ENCODE measurements at regions not wholly inside any gene's neighbourhood (a gene's known extent, or its start where the extent isn't known, plus 50 kb on each side); places are given as distances from the start of the nearest gene placed in this dataset.

DNA sequence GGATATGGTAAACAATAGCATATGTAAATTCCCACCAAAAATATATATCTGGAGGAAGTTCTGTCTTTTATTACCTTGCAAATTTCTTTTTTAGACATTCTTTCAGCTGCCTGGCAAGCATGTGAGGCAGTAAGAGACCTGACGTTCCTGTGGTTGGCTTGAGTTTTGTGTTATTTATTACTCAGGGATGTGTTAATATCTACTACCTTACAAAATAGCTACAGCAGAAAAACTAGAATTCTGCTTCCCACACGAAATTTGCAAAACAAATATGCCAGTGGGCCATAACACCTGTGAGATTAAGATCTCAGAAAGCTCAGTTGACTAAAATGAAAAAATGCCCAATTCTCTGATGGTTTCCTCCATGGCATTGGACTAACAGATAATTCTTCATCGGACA is 274.2 kb downstream of the TMEM167A start:
- POLR2A ChIA-PET = no interaction called here

DNA sequence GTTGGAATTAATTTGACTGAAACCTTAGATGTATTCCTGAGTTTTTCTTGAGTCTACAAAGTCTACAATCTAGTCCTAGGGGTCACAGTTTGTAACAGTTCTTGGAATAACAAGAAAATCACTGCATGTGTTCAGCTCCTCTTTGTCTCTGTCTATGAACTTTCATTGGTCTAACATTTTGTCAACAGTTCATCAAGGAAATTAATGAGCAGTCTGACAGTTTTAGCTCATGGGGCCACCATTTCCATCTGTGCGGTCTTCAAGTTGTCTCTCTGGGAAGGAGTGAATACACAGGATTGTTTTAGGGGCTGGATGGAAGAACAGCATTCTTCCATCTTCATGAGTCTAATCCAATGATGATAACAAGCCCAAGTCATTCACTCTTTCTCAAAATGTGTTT is 276.4 kb downstream of the TMEM167A start:
- CTCF ChIA-PET = no interaction called here
- Mint-ChIP-seq H3K4me3 (no peak overlapping the region), H3K4me1 (ENCODE audit: low read depth) (no peaks in the 10 kb centered on the region), H3K36me3 (ENCODE audit: low read depth) (no peaks in the 10 kb centered on the region), H3K9me3 (no peaks in the 10 kb centered on the region), H3K27me3 (no peaks in the 10 kb centered on the region), H3K27ac (no peak overlapping the region)
- no peak for DNase-seq
- TF ChIP-seq, protein P1, sequence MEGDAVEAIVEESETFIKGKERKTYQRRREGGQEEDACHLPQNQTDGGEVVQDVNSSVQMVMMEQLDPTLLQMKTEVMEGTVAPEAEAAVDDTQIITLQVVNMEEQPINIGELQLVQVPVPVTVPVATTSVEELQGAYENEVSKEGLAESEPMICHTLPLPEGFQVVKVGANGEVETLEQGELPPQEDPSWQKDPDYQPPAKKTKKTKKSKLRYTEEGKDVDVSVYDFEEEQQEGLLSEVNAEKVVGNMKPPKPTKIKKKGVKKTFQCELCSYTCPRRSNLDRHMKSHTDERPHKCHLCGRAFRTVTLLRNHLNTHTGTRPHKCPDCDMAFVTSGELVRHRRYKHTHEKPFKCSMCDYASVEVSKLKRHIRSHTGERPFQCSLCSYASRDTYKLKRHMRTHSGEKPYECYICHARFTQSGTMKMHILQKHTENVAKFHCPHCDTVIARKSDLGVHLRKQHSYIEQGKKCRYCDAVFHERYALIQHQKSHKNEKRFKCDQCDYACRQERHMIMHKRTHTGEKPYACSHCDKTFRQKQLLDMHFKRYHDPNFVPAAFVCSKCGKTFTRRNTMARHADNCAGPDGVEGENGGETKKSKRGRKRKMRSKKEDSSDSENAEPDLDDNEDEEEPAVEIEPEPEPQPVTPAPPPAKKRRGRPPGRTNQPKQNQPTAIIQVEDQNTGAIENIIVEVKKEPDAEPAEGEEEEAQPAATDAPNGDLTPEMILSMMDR (IDR thresholded peaks at IDR 0.05) = no peak
- intact Hi-C loops (cut with micrococcal nuclease) = no loop called here
- ATAC-seq = no peak
- POLR2A ChIA-PET = no interaction called here

More for the DNA sequence above, 274.2 kb downstream of the TMEM167A start:
- no peak for DNase-seq
- H3K27me3 Mint-ChIP-seq = no peaks in the 10 kb centered on the region
- TF ChIP-seq, protein P1 (IDR thresholded peaks at IDR 0.05) = no peak
- H3K4me3 Mint-ChIP-seq = no peak overlapping the region
- no peaks in the 10 kb centered on the region for H3K36me3 Mint-ChIP-seq (ENCODE audit: low read depth)
- H3K9me3 Mint-ChIP-seq = no peaks in the 10 kb centered on the region
- intact Hi-C loops (cut with micrococcal nuclease) = no loop called here
- CTCF ChIA-PET = interaction anchor here (0.8 to 1.1 kb wide), 2 partner anchors 137 to 160 kb away, joined by 3 to 4 read pairs; no protein-coding TSS in a partner anchor
- ATAC-seq = no peak
- H3K4me1 Mint-ChIP-seq (ENCODE audit: low read depth) = no peaks in the 10 kb centered on the region
- H3K27ac Mint-ChIP-seq = no peak overlapping the region

DNA sequence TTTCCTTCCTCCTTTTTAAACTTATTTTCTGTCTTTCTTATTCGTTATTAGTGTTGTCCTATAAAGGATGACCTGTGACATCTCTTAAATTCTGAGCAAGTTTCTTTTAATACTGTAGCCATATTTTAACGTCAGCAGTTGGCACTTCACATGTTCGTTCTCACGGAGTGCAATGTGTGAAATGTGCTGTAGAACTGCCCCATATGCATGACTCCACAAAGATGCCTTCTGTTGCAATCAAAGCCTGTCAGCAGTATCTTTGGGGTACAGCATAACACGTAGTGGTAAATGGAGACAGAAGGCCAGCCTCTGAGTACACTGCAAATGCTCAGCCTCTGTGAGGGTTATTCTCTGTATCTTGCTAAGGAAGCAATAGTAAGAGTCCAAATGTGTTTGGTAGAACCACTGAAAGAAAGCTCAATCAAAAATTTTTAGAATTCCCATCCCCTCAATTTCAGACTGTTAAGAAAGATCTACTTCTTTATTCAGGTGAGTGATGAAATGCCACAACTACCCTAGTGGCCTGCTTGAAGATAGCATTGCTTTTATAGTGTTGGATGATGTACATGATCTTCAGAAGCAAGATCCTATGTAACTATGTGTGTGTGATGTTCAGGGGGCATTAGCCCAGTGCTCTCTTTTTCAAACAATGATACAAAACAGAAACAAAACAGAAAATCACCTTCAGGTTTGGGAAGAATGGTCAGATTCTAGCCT is 277.7 kb downstream of the TMEM167A start:
- ChIA-PET POLR2A (no interaction called here), CTCF (interaction anchor here (0.8 to 1.2 kb wide), 2 partner anchors 13 to 121 kb away, joined by 3 read pairs; no protein-coding TSS in a partner anchor)
- Mint-ChIP-seq H3K27me3 (no peaks in the 10 kb centered on the region), H3K27ac (no peak overlapping the region), H3K4me3 (no peak overlapping the region), H3K4me1 (ENCODE audit: low read depth) (no peaks in the 10 kb centered on the region), H3K36me3 (ENCODE audit: low read depth) (no peaks in the 10 kb centered on the region), H3K9me3 (no peaks in the 10 kb centered on the region)
- intact Hi-C loops (cut with micrococcal nuclease) = no loop called here
- ATAC-seq (no peak), DNase-seq (no peak)
- TF ChIP-seq, protein P1 (IDR thresholded peaks at IDR 0.05) = no peak

DNA sequence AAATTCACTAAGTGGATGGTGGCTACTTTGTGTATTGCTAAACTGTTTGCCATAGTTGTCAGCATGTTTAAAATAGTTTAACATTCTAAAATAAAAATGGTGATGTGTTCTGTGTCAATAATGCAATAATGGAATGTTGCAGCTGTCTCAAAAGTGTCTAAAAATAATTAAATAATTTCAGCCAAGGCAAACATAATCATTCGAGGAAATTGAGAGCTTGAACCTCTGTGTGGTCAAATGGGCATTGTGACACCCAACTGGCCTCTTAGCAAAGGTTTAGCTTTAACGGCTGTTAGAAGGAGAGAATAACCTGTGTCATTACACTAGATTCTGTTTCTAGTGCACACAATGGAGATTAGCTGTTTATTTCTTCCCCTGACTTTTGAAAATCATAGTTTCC is 278.5 kb downstream of the TMEM167A start:
- Mint-ChIP-seq H3K4me1 (ENCODE audit: low read depth) (no peaks in the 10 kb centered on the region), H3K4me3 (no peak overlapping the region), H3K27ac (no peak overlapping the region), H3K36me3 (ENCODE audit: low read depth) (no peaks in the 10 kb centered on the region), H3K27me3 (no peaks in the 10 kb centered on the region), H3K9me3 (no peaks in the 10 kb centered on the region)
- POLR2A ChIA-PET = no interaction called here
- TF ChIP-seq, protein P1 (IDR thresholded peaks at IDR 0.05) = no peak
- intact Hi-C loops (cut with micrococcal nuclease) = no loop called here
- no peak for DNase-seq
- CTCF ChIA-PET = interaction anchor here (0.8 to 1.2 kb wide), 2 partner anchors 12 to 120 kb away, joined by 3 read pairs; no protein-coding TSS in a partner anchor
- no peak for ATAC-seq

DNA sequence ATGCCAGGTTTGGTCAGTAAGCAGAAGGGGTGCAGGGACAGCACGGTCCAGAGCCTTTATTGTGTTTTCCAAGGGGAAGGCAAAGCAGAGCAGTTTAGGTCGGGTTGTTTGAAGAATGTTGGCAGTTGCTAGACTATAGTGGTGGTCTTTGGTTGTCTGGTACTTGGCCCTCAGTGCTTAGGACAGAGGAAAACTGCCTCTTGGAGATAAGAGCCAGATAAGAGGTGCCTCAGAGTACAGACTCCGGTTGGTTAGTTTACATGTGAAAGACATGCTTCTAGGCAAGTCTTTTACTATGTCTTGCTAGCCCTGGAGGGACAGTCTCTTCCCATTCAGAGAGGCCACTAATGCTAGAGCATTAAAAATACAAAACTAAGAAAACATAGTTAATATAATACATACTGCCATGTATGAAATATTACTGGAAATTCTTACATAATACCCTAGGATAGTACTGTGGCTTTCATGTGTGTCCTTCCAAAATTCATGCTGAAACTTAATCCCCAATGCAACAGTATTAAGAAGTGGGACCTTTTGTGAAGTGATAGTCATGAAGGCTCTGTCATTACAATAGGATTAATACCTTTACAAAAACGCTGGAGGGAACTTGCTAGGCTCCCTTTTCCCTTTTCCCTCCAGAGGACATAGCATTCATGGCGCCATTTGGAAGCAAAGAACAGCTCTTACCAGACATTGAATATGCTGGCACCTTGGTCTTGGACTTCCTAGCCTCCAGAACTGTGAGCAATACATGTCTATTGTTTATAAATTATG is 280.4 kb downstream of the TMEM167A start:
- Mint-ChIP-seq H3K9me3 (no peaks in the 10 kb centered on the region), H3K27ac (no peak overlapping the region), H3K27me3 (no peaks in the 10 kb centered on the region), H3K4me3 (no peak overlapping the region), H3K4me1 (ENCODE audit: low read depth) (no peaks in the 10 kb centered on the region), H3K36me3 (ENCODE audit: low read depth) (no peaks in the 10 kb centered on the region)
- ChIA-PET CTCF (interaction anchor here (3.4 kb wide), 1 partner anchor 445 kb away, joined by 17 read pairs; no protein-coding TSS in a partner anchor), POLR2A (no interaction called here)
- DNase-seq (no peak), ATAC-seq (no peak)
- TF ChIP-seq, protein P1 (IDR thresholded peaks at IDR 0.05) = no peak
- intact Hi-C loops (cut with micrococcal nuclease) = no loop called here
